ENCODE measurements at regions not wholly inside any gene's neighbourhood (a gene's known extent, or its start where the extent isn't known, plus 50 kb on each side); places are given as distances from the start of the nearest gene placed in this dataset.

GRCh38 chr20:59388402-59388801, 88.0 kb downstream of the EDN3 start:
- H3K36me3 ChIP-seq: no peaks in the 10 kb centered on the region
- peaks cover 7% of the 10 kb centered on the region for H3K9me3 ChIP-seq (ENCODE audit: severe bottlenecking)
- no peaks in the 10 kb centered on the region for H3K27me3 ChIP-seq (ENCODE audit: insufficient read depth, low read depth, severe bottlenecking)
- no peak overlapping the region for H3K27ac ChIP-seq
- no peak for TF ChIP-seq CTCF (IDR thresholded peaks at IDR 0.05; ENCODE audit: low read depth, low read length)
- no peak for DNase-seq
- H3K4me3 ChIP-seq (ENCODE audit: low read depth, low read length): no peak overlapping the region

GRCh38 chr20:59390437-59390836, 90.0 kb downstream of the EDN3 start:
- Histone ChIP-seq H3K27ac (no peak overlapping the region), H3K9me3 (ENCODE audit: severe bottlenecking) (peaks cover 7% of the 10 kb centered on the region), H3K36me3 (no peaks in the 10 kb centered on the region), H3K4me3 (ENCODE audit: low read depth, low read length) (no peak overlapping the region), H3K27me3 (ENCODE audit: insufficient read depth, low read depth, severe bottlenecking) (no peaks in the 10 kb centered on the region)
- TF ChIP-seq CTCF (IDR thresholded peaks at IDR 0.05; ENCODE audit: low read depth, low read length): no peak
- DNase-seq: no peak

GRCh38 chr20:59391975-59392374, 91.6 kb downstream of the EDN3 start:
- Histone ChIP-seq H3K9me3 (ENCODE audit: severe bottlenecking) (peaks cover 7% of the 10 kb centered on the region), H3K36me3 (no peaks in the 10 kb centered on the region), H3K4me3 (ENCODE audit: low read depth, low read length) (no peak overlapping the region), H3K27me3 (ENCODE audit: insufficient read depth, low read depth, severe bottlenecking) (no peaks in the 10 kb centered on the region), H3K27ac (no peak overlapping the region)
- DNase-seq: no peak
- no peak for TF ChIP-seq CTCF (IDR thresholded peaks at IDR 0.05; ENCODE audit: low read depth, low read length)

GRCh38 chr20:59392736-59393135, 92.3 kb downstream of the EDN3 start:
- Histone ChIP-seq H3K36me3 (no peaks in the 10 kb centered on the region), H3K27me3 (ENCODE audit: insufficient read depth, low read depth, severe bottlenecking) (no peaks in the 10 kb centered on the region), H3K4me3 (ENCODE audit: low read depth, low read length) (no peak overlapping the region), H3K9me3 (ENCODE audit: severe bottlenecking) (peaks cover 7% of the 10 kb centered on the region), H3K27ac (no peak overlapping the region)
- no peak for DNase-seq
- no peak for TF ChIP-seq CTCF (IDR thresholded peaks at IDR 0.05; ENCODE audit: low read depth, low read length)

- H3K4me3 ChIP-seq (ENCODE audit: low read depth, low read length): no peak overlapping the region
- no peak for TF ChIP-seq CTCF (IDR thresholded peaks at IDR 0.05; ENCODE audit: low read depth, low read length)
- DNase-seq: no peak
Observed at GRCh38 chr20:59393142-59393541, 92.7 kb downstream of the EDN3 start.

DNA sequence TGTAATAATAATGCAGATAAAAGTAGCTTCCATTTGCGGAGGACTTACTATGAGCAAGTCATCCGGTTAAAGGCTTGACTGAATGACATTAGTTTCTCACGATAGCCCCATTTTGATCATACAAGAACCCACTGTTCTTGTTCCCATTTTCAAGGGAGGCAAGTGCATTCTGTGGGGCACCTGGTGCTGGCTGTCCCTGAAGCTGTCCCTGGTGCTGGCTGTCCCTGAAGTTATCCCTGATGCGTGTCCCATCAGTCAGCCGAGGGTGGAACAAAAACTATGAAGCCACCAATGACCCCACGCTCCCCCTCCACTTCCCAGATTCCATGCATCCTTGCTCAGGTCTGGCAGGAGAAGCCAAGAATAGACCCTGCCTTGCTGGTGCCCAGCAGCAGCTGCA, 95.3 kb downstream of the EDN3 start:
- H3K9me3 ChIP-seq (ENCODE audit: severe bottlenecking): no peaks in the 10 kb centered on the region
- no peak overlapping the region for H3K4me3 ChIP-seq (ENCODE audit: low read depth, low read length)
- DNase-seq: no peak
- no peaks in the 10 kb centered on the region for H3K36me3 ChIP-seq
- TF ChIP-seq CTCF (IDR thresholded peaks at IDR 0.05; ENCODE audit: low read depth, low read length): no peak
- no peak overlapping the region for H3K27ac ChIP-seq
- H3K27me3 ChIP-seq (ENCODE audit: insufficient read depth, low read depth, severe bottlenecking): no peaks in the 10 kb centered on the region

More at GRCh38 chr20:59393142-59393541, 92.7 kb downstream of the EDN3 start:
- H3K36me3 ChIP-seq: no peaks in the 10 kb centered on the region
- H3K27me3 ChIP-seq (ENCODE audit: insufficient read depth, low read depth, severe bottlenecking): no peaks in the 10 kb centered on the region
- H3K9me3 ChIP-seq (ENCODE audit: severe bottlenecking): peaks cover 7% of the 10 kb centered on the region
- H3K27ac ChIP-seq: no peak overlapping the region
